NCI-H1105 (cell line): ENCODE measurements at regions not wholly inside any gene's neighbourhood (a gene's known extent, or its start where the extent isn't known, plus 50 kb on each side); places are given as distances from the start of the nearest gene placed in this dataset.
"Not testable (repeated sequence)": the region's sequence is repeated elsewhere in the genome, so short reads cannot be mapped to it uniquely, and the experiment has no call there.

Source experiments
- DNase-seq: peaks from one replicate; lab custom pipeline; 2025; lab: John Stamatoyannopoulos, UW

DNA sequence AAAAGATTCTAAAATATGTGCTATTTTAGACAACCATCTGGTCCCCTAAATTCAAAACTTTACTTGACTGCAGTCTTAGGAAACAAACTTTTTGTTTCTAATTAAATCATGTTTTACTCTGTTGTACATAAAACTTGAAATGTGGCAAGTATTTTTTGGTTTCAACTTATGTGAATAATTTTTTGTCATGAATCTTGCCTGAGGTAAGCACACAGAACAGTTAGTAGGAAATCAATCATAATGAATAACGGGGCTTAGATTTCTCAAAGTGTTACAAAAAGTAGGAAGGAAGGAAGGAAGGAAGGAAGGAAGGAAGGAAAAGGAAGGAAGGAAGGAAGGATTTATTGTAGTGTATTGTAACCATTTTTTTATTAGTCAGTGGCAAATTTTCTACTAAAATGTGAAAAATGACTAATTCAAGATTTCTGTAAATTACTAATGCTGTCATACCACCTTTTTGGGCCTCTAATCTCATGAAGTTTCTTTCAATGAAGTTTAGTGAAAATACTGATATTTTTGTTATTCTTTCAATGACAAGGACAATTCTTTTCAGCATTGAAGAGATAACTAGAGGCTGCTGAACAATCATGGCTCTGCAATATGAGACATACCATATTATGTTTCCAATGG lies 1689.2 kb downstream of the OTOL1 start:
- no peak for DNase-seq

DNA sequence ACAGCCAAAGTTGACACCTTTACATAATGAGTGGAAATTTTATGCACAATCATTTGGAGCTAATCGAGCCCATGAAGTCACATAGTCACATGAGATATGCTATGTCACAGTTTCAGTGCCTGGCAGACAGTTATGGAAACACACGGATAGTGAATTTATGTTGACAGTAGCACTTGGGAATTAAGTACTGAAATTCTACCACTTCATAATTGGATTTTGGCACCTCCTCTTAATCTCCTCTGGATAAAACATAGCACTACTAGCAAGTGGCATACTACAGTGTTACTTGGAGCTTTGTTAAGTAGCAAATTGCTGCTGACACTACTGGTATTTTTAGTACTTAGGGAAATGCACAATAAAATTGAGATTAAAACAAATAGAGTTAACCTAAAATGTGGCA lies 1679.4 kb downstream of the OTOL1 start:
- DNase-seq = no peak

- DNase-seq = not testable (repeated sequence)
These were observed 1675.9 kb downstream of the OTOL1 start for GRCh38 chr3:163172513-163172912.

DNA sequence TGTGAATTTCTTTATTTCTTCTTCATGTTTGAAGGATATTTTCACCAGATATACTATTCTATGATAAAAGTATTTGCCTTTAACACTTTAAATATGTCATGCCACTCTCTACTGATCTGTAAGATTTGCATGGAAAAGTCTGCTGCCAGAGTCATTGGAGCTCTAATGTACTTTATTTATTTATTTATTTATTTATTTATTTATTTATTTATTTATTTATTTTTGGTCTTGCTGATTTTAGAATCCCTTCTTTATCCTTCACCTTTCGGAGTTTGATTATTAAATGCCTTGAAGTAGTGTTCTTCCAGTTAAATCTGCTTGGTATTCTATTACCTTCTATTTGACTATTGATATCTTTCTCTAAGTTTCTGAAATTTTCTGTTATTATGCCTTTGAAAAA lies 1669.6 kb downstream of the OTOL1 start:
- DNase-seq = no peak

- no peak for DNase-seq
These were observed 1662.7 kb downstream of the OTOL1 start for GRCh38 chr3:163159306-163159705.

DNA sequence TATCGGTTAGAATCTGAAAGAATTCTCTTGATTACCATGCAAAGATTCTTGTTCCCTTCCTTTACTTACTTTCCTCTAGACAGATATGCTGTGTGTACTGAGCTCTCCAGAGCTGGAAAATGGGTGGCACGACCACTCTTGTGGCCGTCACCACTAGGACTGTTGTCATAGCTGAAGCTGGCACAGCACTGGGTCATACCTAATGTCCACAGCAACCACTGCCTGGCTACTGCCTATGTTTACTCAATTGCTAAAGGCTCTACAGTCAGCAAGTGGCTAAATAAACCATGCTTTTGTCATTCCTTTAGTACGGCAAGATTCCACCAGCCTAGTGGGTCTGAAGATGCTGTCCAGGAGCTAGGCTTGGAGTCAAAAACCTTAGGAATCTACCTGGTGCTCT lies 1643.0 kb downstream of the OTOL1 start:
- no peak for DNase-seq

- DNase-seq = no peak
These were observed 1641.7 kb downstream of the OTOL1 start for GRCh38 chr3:163138258-163138657.

DNA sequence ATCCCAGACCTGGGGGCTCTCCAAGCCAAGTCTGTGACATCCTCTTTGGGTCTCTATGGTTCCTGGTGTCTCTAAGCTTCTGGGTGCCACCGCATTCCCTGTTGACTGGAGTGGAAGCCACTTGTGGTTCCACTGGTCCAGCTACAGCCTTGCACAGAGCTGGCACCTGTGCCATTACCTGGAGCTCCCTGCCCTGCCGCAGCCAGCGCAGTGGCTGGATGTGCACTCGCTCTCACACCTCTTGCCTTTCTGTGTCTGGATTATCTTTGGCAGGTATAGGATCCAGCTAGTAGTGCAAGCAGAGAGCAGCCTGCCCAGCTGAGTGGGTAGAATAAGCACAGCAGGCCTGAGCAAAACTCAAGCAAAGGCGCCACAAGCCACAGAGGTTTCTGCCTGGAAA lies 1635.5 kb downstream of the OTOL1 start:
- DNase-seq = no peak

DNA sequence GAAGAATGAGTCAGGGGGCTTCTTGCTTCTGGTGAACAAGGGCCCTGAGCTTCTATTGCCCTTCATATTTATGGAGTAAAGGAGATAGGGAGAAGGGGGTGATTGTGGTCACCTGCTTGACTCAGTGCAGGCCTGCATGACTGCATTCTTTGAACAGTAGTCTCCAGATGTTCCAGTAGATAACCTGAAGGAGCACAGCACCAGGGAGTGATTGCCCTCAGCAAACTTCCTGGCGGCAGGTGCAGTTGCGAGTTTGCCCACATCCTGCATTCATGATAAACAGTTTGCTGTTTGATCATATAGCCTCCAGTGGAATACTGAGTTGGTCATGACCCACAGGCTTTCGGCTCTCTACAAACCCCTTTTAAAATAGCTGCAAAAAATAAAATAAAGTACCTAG lies 1632.7 kb downstream of the OTOL1 start:
- DNase-seq = no peak

GRCh38 chr3:163126115-163126514 lies 1629.5 kb downstream of the OTOL1 start:
- DNase-seq = no peak
